NOMO-1 treated with dmso at 0.1 percent for 144 hours (cell line): ENCODE measurements at regions not wholly inside any gene's neighbourhood (a gene's known extent, or its start where the extent isn't known, plus 50 kb on each side); places are given as distances from the start of the nearest gene placed in this dataset.

Experiments
- DNase-seq: peaks from one replicate; lab custom pipeline; 2025; ENCODE audit not compliant: unreplicated experiment; lab: John Stamatoyannopoulos, UW

- no peak for DNase-seq
Measured at GRCh38 chr4:170656506-170656905, 566.8 kb upstream of the AADAT start.

GRCh38 chr4:170652571-170652970 is 562.8 kb upstream of the AADAT start:
- DNase-seq, result no peak

GRCh38 chr4:170651786-170652185 is 562.0 kb upstream of the AADAT start:
- no peak for DNase-seq

- no peak for DNase-seq
Measured at GRCh38 chr4:170627418-170627817, 537.7 kb upstream of the AADAT start.

GRCh38 chr4:170623899-170624298 is 534.1 kb upstream of the AADAT start:
- no peak for DNase-seq

GRCh38 chr4:170610434-170610833 is 520.7 kb upstream of the AADAT start:
- DNase-seq, result no peak

- DNase-seq, result no peak
Measured at GRCh38 chr4:170599894-170600293, 510.1 kb upstream of the AADAT start.

GRCh38 chr4:170591076-170591475 is 501.3 kb upstream of the AADAT start:
- DNase-seq, result no peak

- DNase-seq, result no peak
Measured at GRCh38 chr4:170589597-170590191, 499.9 kb upstream of the AADAT start.

- DNase-seq, result no peak
Measured at GRCh38 chr4:170581969-170582368, 492.2 kb upstream of the AADAT start.

GRCh38 chr4:170581322-170581721 is 491.6 kb upstream of the AADAT start:
- no peak for DNase-seq

GRCh38 chr4:170580651-170581050 is 490.9 kb upstream of the AADAT start:
- DNase-seq, result no peak

- DNase-seq, result no peak
Measured at GRCh38 chr4:170538821-170539473, 449.2 kb upstream of the AADAT start.

GRCh38 chr4:170529748-170530722 is 440.3 kb upstream of the AADAT start:
- DNase-seq, result no peak

- DNase-seq, result no peak
Measured at GRCh38 chr4:170526471-170526870, 436.7 kb upstream of the AADAT start.

- DNase-seq, result no peak
Measured at GRCh38 chr4:170522427-170522970, 432.7 kb upstream of the AADAT start.

- no peak for DNase-seq
Measured at GRCh38 chr4:170497689-170498088, 407.9 kb upstream of the AADAT start.

- no peak for DNase-seq
Measured at GRCh38 chr4:170497112-170497511, 407.4 kb upstream of the AADAT start.

GRCh38 chr4:170491981-170492380 is 402.2 kb upstream of the AADAT start:
- DNase-seq, result no peak

GRCh38 chr4:170476351-170476750 is 386.6 kb upstream of the AADAT start:
- no peak for DNase-seq

GRCh38 chr4:170465429-170465828 is 375.7 kb upstream of the AADAT start:
- DNase-seq, result no peak
